OCI-LY1 (cell line): ENCODE measurements at regions not wholly inside any gene's neighbourhood (a gene's known extent, or its start where the extent isn't known, plus 50 kb on each side); places are given as distances from the start of the nearest gene placed in this dataset.
"Not testable (repeated sequence)": the region's sequence is repeated elsewhere in the genome, so short reads cannot be mapped to it uniquely, and the experiment has no call there.

Experiments
- H2AFZ ChIP-seq: fragments of 200-600 bp; sonication (generic), shearing (Covaris generic); 2 replicates; pipeline ENCODE4 v1.6.0; 2014; ENCODE audit warnings: antibody characterized with exemption, mild to moderate bottlenecking, low read length
- H3F3A ChIP-seq: fragments of 200-600 bp; sonication (generic), shearing (Covaris generic); 2 replicates; pipeline ENCODE4 v1.6.0; 2014; ENCODE audit warnings: mild to moderate bottlenecking, antibody characterized with exemption, low read length, moderate library complexity; ENCODE audit not compliant: insufficient read depth
- H3K27ac ChIP-seq: fragments of 200-600 bp; sonication (generic); 2 replicates; pipeline ENCODE4 v1.5.1; 2014; ENCODE audit warnings: low read length, mixed run types, mild to moderate bottlenecking, low read depth; ENCODE audit not compliant: poor library complexity, severe bottlenecking
- H3K27me3 ChIP-seq: fragments of 200-600 bp; sonication (generic); 2 replicates; pipeline ENCODE4 v1.6.0; 2014; ENCODE audit warnings: antibody characterized with exemption, mild to moderate bottlenecking, low read length, moderate library complexity; ENCODE audit not compliant: insufficient read depth
- H3K36me3 ChIP-seq: fragments of 200-600 bp; sonication (generic); 2 replicates; pipeline ENCODE4 v1.6.1; 2014; ENCODE audit warnings: mild to moderate bottlenecking, antibody characterized with exemption, low read length, moderate library complexity, mixed read lengths; ENCODE audit not compliant: insufficient read depth
- H3K4me1 ChIP-seq: fragments of 200-600 bp; sonication (generic); 2 replicates; pipeline ENCODE4 v1.5.1; 2014; ENCODE audit warnings: mild to moderate bottlenecking, low read length, moderate library complexity; ENCODE audit not compliant: insufficient read depth, severe bottlenecking
- H3K4me2 ChIP-seq: fragments of 200-600 bp; sonication (generic), shearing (Covaris generic); 2 replicates; pipeline ENCODE4 v1.6.1; 2014; ENCODE audit warnings: low read length
- H3K4me3 ChIP-seq: fragments of 200-600 bp; sonication (generic); 2 replicates; pipeline ENCODE4 v1.5.1; 2014; ENCODE audit warnings: low read length, low read depth, mild to moderate bottlenecking, mixed read lengths; ENCODE audit not compliant: poor library complexity, severe bottlenecking
- H3K79me2 ChIP-seq: fragments of 200-600 bp; shearing (Covaris generic); 2 replicates; pipeline ENCODE4 v1.6.1; 2016; ENCODE audit warnings: mixed run types, low read length, mixed read lengths; ENCODE audit not compliant: insufficient read depth
- H3K9ac ChIP-seq: fragments of 200-600 bp; sonication (generic), shearing (Covaris generic); 2 replicates; pipeline ENCODE4 v1.6.1; 2014; ENCODE audit warnings: mild to moderate bottlenecking, low read length, mixed read lengths
- H3K9me2 ChIP-seq: fragments of 200-600 bp; sonication (generic), shearing (Covaris generic); 2 replicates; pipeline ENCODE4 v1.6.1; 2014; ENCODE audit warnings: low read depth, mild to moderate bottlenecking, low read length, mixed read lengths
- H3K9me3 ChIP-seq: fragments of 200-600 bp; shearing (Covaris generic); 2 replicates; pipeline ENCODE4 v1.6.1; 2014; ENCODE audit warnings: low read length, mixed read lengths
- H4K20me1 ChIP-seq: fragments of 200-600 bp; sonication (generic), shearing (Covaris generic); 2 replicates; pipeline ENCODE4 v1.6.0; 2016; ENCODE audit warnings: mild to moderate bottlenecking, low read length; ENCODE audit not compliant: insufficient read depth
- CTCF ChIP-seq: fragments of 200-600 bp; sonication (generic), shearing (Covaris generic); IDR thresholded peaks from 2 replicates; pipeline ENCODE4 v1.5.1; 2017; ENCODE audit warnings: mild to moderate bottlenecking, antibody characterized with exemption, low read length, moderate library complexity, mixed read lengths
- EZH2 ChIP-seq: fragments of 200-600 bp; sonication (generic), shearing (Covaris generic); IDR thresholded peaks from 2 replicates; pipeline ENCODE4 v1.8.0; 2017; ENCODE audit warnings: borderline replicate concordance, mixed run types, mild to moderate bottlenecking, antibody characterized with exemption, low read length, moderate library complexity, mixed read lengths

- TF ChIP-seq CTCF: no peak
- no peak for TF ChIP-seq EZH2
- Histone ChIP-seq H3K27ac (no peak overlapping the region), H3K27me3 (no peaks in the 10 kb centered on the region), H3K36me3 (no peaks in the 10 kb centered on the region), H3K4me3 (no peak overlapping the region), H3F3A (no peaks in the 10 kb centered on the region), H3K9ac (no peak overlapping the region), H2AFZ (no peak overlapping the region), H4K20me1 (no peaks in the 10 kb centered on the region), H3K9me3 (no peaks in the 10 kb centered on the region), H3K79me2 (no peaks in the 10 kb centered on the region), H3K4me2 (no peak overlapping the region), H3K9me2 (no peaks in the 10 kb centered on the region), H3K4me1 (no peaks in the 10 kb centered on the region)
Observed at GRCh38 chr3:59234884-59235633, 185.2 kb upstream of the CFAP20DC start.

- H3K79me2 ChIP-seq, H3K9me2 ChIP-seq, H3K36me3 ChIP-seq, H3K9me3 ChIP-seq, H3K27ac ChIP-seq, H3K4me2 ChIP-seq, H3K9ac ChIP-seq, H3K4me1 ChIP-seq, H3K27me3 ChIP-seq, H4K20me1 ChIP-seq, H3F3A ChIP-seq, H2AFZ ChIP-seq, H3K4me3 ChIP-seq: not testable (repeated sequence)
Observed at GRCh38 chr3:59230379-59230778, 180.6 kb upstream of the CFAP20DC start.

GRCh38 chr3:59213860-59214259 is 164.0 kb upstream of the CFAP20DC start:
- Histone ChIP-seq H3K27me3 (no peaks in the 10 kb centered on the region), H3K4me3 (no peak overlapping the region), H2AFZ (no peak overlapping the region), H4K20me1 (no peaks in the 10 kb centered on the region), H3K4me2 (no peak overlapping the region), H3F3A (no peaks in the 10 kb centered on the region), H3K4me1 (no peaks in the 10 kb centered on the region), H3K27ac (no peak overlapping the region), H3K9ac (no peak overlapping the region), H3K79me2 (no peaks in the 10 kb centered on the region), H3K9me2 (no peaks in the 10 kb centered on the region), H3K36me3 (no peaks in the 10 kb centered on the region), H3K9me3 (no peaks in the 10 kb centered on the region)
- TF ChIP-seq CTCF (no peak), EZH2 (no peak)
